HG03354 (cell line): ENCODE measurements at regions not wholly inside any gene's neighbourhood (a gene's known extent, or its start where the extent isn't known, plus 50 kb on each side); places are given as distances from the start of the nearest gene placed in this dataset.
"Not testable (repeated sequence)": the region's sequence is repeated elsewhere in the genome, so short reads cannot be mapped to it uniquely, and the experiment has no call there.

Experiments
- ATAC-seq: cut with Tn5 transposase; IDR thresholded peaks from one replicate; pipeline ENCODE4 v1.9.1; 2021; ENCODE audit warnings: mild to moderate bottlenecking; ENCODE audit not compliant: unreplicated experiment, poor library complexity, severe bottlenecking

- ATAC-seq, result no peak
Observed at GRCh38 chr1:58262702-58263101, 283.8 kb downstream of the OMA1 start.

DNA sequence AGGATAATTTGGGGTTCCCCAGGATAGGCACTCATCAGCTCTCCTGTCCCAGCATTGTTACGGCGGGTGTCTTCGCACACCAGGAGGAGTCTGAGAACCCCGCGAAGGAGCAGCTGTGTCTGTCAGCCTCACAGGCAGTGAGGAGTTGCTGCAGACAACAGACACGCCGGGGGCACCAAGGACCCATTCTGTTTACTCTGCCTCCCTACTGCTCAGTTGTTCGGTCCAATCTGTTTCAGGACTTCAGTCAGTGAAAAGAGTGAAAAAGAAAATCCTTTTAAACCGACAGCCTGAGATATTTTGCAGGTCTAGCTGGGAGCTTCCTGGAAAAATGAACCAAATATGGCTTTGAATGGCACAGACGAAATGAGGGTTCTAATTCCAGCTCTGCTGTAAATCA, 288.4 kb downstream of the OMA1 start:
- ATAC-seq, result no peak

GRCh38 chr1:58257003-58257402, 289.5 kb downstream of the OMA1 start:
- no peak for ATAC-seq

- no peak for ATAC-seq
Observed at GRCh38 chr1:58256546-58256945, 290.0 kb downstream of the OMA1 start.

DNA sequence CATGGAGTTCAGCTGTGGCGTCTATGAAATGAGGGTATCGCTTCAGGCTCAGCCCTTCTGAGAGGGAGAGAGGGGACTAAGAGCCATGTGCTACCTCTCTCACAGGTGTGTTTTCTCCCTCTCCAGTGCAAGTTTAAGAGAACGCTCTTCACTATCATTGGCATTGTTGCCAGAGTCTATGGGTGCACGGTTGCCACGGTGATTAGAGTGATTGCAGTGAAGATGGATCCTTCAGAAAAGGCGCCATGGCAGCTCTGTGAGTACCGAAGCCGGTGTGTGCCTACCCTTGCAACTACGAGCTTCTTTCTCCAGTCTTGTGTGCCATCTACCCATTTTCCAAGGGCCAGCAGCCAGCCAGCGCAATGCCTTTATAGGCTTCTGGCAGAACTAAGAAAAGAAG, 290.5 kb downstream of the OMA1 start:
- ATAC-seq, result no peak

DNA sequence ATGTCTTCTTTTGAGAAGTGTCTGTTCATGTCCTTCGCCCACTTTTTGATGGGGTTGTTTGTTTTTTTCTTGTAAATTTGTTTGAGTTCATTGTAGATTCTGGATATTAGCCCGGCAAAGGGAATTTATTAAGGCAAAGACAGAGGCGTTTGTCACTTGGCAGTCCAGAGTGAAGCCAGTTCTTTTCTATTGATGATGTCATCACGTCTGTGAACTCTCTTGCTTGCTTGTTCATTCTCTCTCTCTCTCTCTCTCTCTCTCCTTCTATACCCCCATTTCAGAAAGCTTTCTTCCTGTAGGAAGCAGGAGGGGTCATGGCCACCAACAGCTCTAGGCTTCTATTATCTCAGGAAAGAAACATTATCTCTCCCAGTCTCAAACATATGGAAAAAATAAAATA, 291.3 kb downstream of the OMA1 start:
- no peak for ATAC-seq

DNA sequence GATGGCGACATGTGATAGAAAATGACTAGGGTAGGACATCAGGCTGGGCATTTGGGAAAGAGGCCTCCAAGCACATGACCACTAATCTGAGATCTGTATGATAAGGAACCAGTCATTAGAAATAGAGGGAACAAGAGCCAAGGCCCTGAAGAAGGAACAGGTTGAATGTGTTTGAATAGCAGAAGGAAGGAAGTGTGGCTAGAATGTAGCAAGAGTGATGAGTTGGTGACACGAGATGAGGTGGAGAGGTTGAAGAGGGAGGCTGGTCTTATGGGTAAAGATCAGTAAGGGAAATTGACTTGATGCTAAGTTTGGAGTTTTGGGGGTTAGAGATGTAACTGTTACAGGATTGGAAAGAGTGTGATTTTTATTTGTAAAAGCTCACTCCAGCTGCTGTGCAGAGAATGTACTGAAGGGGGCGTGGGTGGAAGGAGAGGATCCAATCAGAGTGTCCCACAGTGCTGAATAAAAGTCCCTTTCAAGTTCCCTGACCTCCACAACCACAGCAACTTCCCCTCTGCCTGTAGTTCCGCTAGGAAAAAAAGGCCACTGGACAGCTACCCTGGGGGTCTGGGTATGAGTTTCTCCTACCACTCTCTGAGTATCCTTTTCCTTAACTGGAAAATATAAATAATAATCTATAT, 295.0 kb downstream of the OMA1 start:
- peak; percentile 40 for ATAC-seq

GRCh38 chr1:58250587-58250948, 296.0 kb downstream of the OMA1 start:
- no peak for ATAC-seq

DNA sequence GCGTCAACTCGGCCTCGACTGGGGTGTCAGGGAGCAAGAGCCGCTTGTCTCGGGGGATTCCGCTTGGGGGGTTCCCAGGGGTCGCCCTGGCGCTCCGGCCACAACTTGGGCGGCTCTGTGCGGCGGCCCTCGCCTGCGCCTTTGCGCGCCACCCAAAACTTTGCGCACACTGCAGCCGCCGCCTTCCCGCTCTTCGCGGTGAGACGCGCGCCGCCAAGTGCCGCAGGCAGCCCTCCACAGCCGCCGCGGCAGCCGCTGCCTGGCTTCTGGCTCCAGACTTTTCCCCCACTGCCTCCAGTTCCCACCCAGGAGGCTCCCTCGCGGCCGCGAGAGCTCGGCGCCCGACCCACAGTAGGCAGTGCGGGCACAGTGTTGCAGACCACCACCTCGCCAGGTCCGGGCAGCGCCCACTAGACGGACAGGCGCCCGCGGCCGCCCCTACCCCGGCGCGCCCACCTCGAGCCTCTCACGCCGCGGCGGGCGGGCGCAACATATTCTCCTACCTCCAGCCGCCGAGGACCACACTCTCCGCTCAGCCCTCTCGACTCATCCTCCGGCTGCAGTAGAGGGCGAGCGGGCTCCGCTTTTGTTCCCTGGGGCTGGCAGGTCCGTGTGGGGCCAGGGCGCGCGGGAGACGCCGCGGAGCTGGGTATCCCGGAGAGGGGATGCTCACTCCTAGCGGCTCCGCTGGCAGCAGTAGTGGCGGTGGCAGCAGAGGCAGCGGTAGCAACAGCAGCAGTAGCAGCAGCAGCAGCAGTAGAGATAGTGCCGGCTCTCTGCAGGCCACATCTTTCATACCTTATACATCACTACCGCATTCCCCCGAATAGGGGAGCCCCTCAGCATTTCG, 296.6 kb downstream of the OMA1 start:
- ATAC-seq, result peak; percentile 70

DNA sequence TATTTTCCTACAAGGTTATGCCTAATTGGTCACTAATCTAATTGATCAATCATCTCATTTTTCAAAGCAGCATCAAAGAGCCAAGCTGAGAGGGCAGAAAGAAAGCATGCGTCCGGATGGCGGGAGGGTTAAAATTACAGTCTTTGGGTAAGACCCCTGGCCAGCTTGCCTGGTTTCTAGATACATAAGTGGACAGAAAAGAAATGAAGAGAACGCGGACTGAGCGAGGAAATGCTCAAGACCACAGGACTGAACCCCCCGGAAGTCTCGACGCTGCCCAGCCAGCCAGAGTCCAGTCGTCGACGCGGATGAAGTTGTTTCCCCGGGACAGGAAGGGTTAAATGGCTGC, 297.2 kb downstream of the OMA1 start:
- ATAC-seq, result no peak

- ATAC-seq, result no peak
Observed at GRCh38 chr1:58248791-58249190, 297.7 kb downstream of the OMA1 start.

DNA sequence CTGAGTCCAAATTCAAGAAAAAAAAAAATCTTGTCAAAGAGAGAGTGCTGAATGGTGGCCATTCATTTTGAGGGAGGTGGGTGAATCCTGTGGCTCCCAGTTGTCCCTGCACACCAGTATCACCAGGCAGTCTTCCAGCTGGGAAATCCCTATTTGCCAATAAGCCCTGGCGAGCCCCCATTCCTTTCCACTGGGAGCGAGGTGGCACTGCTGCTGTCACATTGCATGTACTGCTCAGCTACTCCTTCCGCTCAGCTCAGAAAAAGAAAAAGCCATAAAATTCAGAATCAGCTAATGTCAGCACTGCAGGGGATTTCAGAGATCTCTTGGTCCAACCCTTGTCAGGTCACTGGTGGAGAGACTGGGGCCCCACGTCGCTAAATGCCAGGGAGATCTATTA, 298.5 kb downstream of the OMA1 start:
- ATAC-seq, result no peak

DNA sequence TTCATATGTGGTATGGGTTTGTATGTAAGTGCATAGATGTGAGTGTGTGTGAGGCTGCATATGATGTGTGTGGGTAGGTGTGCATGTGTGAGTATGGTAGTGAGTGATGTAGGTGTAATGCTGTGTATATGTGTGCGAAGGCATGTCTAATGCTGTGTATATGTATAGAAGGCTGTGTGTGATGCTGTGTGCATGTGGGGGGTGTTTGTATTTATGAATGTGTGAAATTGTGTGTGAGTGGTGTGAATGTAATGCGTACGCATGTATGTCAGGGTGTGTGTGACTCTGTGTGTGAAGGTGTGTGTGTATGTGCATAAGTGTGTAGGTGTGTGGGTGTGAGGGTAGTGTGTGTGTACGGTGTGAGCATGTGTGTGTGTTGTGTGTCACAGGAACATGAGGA, 300.0 kb downstream of the OMA1 start:
- no peak for ATAC-seq

DNA sequence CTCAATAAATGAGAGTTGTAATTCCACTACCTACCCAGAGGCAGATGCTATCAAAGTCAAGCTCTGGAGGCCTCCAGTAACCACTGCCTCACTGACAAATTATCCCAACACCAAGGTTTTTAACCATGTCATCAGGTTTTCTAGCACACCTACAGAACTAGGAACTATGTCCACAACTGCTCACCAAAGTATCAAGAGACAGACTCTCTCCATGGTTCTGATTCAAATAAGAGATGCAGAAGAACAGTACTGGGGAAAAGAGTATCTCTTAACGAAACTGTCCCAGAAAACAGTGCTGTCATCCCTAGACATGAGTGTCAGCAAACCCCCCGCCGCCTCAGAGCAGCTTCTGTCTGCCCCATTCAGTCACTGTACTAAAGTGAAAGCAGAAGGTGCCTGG, 301.7 kb downstream of the OMA1 start:
- ATAC-seq, result no peak

DNA sequence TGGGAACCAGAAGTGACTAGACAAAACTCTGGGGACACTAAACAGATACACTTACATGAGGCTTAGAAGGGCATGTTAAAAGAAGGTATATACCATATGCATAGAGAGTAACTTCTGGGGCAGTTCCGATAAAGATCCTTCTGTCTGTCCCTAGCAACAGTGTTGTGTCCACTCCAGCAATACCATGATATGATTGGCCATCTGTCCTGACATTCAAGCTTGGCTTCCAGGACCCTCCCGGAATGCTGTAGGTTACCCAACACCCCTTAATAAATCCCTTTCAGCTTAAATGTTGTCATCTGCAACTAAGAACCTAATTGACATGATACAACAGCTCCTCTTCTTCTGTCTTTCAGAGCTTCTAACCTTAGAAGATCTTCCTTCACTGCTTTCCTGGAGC, 307.7 kb downstream of the OMA1 start:
- ATAC-seq, result no peak

DNA sequence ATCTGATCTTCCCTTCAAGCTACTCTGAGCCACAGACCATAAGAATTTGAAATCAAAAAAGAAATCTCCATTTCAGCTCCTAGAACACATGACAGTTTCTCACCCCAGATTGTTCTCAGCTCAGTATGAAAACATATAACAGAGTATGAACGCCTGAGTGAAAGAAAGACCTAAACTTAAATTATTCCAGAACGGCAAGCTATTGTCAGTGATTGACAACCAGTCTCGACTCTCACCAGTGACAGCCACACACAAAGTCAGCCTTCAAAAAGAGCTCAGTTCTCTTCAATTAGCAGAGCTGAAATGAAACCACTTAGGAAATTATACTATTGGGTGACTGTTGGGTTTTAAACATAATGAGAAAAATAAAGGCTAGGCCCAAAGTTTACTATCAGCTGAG, 312.8 kb downstream of the OMA1 start:
- no peak for ATAC-seq

DNA sequence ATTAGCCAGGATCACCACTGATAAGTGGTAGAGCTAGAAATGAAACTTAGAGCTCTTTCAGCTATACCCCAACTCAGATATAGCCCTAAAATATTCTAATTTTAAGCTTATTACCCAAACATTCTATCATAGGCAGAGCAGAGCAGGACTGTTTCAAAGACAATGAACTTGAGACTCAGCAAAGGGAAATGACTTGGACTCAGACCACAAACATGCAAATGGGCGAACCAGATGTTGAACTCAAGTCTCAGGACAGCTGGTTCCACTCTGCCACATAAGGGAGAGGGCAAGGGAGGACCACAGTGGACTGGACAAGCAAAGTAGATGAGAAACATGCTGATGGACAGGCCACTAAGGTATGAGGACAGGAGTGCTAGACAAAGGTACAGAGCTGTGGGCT, 315.3 kb downstream of the OMA1 start:
- ATAC-seq, result peak; percentile 69

DNA sequence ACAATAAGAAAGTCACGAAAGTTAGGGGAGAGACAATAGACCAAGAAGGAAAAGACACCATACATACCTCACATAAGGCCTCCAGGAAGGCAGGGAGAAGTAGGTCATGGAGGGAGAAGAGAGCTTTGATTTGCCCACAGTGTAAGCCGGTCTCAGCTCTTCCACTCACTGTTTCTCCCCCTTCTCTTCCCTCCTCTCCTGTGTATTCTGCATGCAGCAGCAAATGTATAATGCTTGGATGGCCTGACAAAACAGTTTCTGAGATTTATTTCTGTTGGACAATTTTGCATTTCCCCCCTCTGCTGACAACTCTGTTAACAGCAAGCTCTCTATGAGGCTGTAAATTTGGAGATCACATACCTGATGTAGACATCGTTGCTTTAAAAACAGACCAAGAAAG, 318.9 kb downstream of the OMA1 start:
- ATAC-seq, result no peak

GRCh38 chr1:58223522-58223921, 323.0 kb downstream of the OMA1 start:
- no peak for ATAC-seq

DNA sequence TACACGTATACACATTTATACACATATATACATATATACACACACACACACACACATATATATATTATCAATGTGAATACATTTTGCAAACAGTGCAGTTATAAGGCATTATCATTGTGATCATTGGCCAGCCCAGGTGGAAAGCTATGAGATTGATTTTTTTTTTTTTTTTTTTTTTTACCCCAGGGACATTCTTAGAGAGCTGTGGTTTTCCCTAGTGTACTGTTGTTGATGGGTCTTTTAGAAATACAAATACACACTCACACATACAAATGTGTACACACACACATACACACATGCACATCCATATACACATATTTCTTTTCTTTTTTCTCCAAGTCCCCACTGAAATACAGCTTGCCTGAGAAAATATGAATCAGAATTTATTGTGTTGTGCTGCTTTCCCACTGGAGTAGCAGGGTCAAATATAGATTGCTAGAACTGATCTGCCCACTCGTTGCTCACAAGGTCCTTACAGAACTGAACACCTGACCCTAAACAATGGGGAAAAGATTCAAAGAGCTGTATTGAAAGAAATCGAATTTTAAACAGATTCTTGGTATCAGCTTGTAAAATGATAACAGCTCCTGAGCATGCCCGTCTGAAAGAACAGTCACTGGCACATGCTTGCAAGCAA, 325.6 kb downstream of the OMA1 start:
- ATAC-seq, result no peak

DNA sequence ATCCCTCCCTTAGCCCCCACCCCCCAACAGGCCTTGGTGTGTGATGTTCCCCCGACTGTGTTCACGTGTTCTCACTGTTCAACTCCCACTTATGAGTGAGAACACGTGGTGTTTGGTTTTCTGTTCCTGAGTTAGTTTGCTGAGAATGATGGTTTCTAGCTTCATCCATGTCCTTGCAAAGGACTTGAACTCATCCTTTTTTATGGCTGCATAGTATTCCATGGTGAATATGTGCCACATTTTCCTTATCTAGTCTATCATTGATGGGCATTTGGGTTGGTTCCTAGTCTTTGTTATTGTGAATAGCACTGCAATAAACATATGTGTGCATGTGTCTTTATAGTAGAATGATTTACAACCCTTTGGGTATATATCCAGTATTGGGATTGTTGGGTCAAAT, 330.4 kb downstream of the OMA1 start:
- ATAC-seq, result not testable (repeated sequence)
